ENCODE measurements at regions not wholly inside any gene's neighbourhood (a gene's known extent, or its start where the extent isn't known, plus 50 kb on each side); places are given as distances from the start of the nearest gene placed in this dataset.

GRCh38 chr11:121933294-121933693 is 182.7 kb downstream of the BLID start:
- no peak overlapping the region for H3K27ac Mint-ChIP-seq
- no peak overlapping the region for H3K4me3 Mint-ChIP-seq
- H3K9me3 Mint-ChIP-seq: peaks cover 6% of the 10 kb centered on the region
- H3K4me1 Mint-ChIP-seq: peaks cover 20% of the 10 kb centered on the region
- H3K27me3 Mint-ChIP-seq (ENCODE audit: low read depth): no peaks in the 10 kb centered on the region
- no peak for TF ChIP-seq CTCF (IDR thresholded peaks at IDR 0.05; ENCODE audit: unreplicated experiment)
- no peaks in the 10 kb centered on the region for H3K36me3 Mint-ChIP-seq
- no peak for DNase-seq (ENCODE audit: low spot score in 2 of 2, unreplicated experiment in 2 of 2)

GRCh38 chr11:121932646-121933185 is 183.3 kb downstream of the BLID start:
- no peaks in the 10 kb centered on the region for H3K36me3 Mint-ChIP-seq
- no peak for TF ChIP-seq CTCF (IDR thresholded peaks at IDR 0.05; ENCODE audit: unreplicated experiment)
- peaks cover 20% of the 10 kb centered on the region for H3K4me1 Mint-ChIP-seq
- H3K9me3 Mint-ChIP-seq: peaks cover 6% of the 10 kb centered on the region
- no peak overlapping the region for H3K4me3 Mint-ChIP-seq
- DNase-seq (ENCODE audit: low spot score in 2 of 2, unreplicated experiment in 2 of 2): no peak
- peak overlapping the region; percentile 41 for H3K27ac Mint-ChIP-seq
- H3K27me3 Mint-ChIP-seq (ENCODE audit: low read depth): no peaks in the 10 kb centered on the region

GRCh38 chr11:121931748-121932352 is 184.2 kb downstream of the BLID start:
- H3K9me3 Mint-ChIP-seq: peaks cover 6% of the 10 kb centered on the region
- H3K4me1 Mint-ChIP-seq: peaks cover 28% of the 10 kb centered on the region
- no peaks in the 10 kb centered on the region for H3K36me3 Mint-ChIP-seq
- DNase-seq (ENCODE audit: low spot score in 2 of 2, unreplicated experiment in 2 of 2): no peak
- no peak for TF ChIP-seq CTCF (IDR thresholded peaks at IDR 0.05; ENCODE audit: unreplicated experiment)
- no peaks in the 10 kb centered on the region for H3K27me3 Mint-ChIP-seq (ENCODE audit: low read depth)
- H3K4me3 Mint-ChIP-seq: no peak overlapping the region
- H3K27ac Mint-ChIP-seq: peak overlapping the region; percentile 8

GRCh38 chr11:121931121-121931520 is 184.9 kb downstream of the BLID start:
- Mint-ChIP-seq H3K4me3 (no peak overlapping the region), H3K27me3 (ENCODE audit: low read depth) (no peaks in the 10 kb centered on the region), H3K4me1 (peaks cover 34% of the 10 kb centered on the region), H3K36me3 (no peaks in the 10 kb centered on the region), H3K27ac (no peak overlapping the region), H3K9me3 (peaks cover 6% of the 10 kb centered on the region)
- no peak for DNase-seq (ENCODE audit: low spot score in 2 of 2, unreplicated experiment in 2 of 2)
- no peak for TF ChIP-seq CTCF (IDR thresholded peaks at IDR 0.05; ENCODE audit: unreplicated experiment)

GRCh38 chr11:121930004-121930965 is 185.7 kb downstream of the BLID start:
- Mint-ChIP-seq H3K9me3 (peaks cover 4% of the 10 kb centered on the region), H3K36me3 (no peaks in the 10 kb centered on the region), H3K4me3 (no peak overlapping the region), H3K4me1 (peaks cover 34% of the 10 kb centered on the region), H3K27me3 (ENCODE audit: low read depth) (no peaks in the 10 kb centered on the region), H3K27ac (no peak overlapping the region)
- no peak for TF ChIP-seq CTCF (IDR thresholded peaks at IDR 0.05; ENCODE audit: unreplicated experiment)
- no peak for DNase-seq (ENCODE audit: low spot score in 2 of 2, unreplicated experiment in 2 of 2)

Data from mesothelial cell of epicardium (in vitro differentiated cells).